Caco-2 (cell line): ENCODE measurements at regions not wholly inside any gene's neighbourhood (a gene's known extent, or its start where the extent isn't known, plus 50 kb on each side); places are given as distances from the start of the nearest gene placed in this dataset.
"Not testable (repeated sequence)": the region's sequence is repeated elsewhere in the genome, so short reads cannot be mapped to it uniquely, and the experiment has no call there.

ENCODE experiments used
- BruUV-seq: library from RNA; stranded (reverse); fragments of 400-500 nt; replicated peaks from 2 replicates; lab custom pipeline; 2021; lab: Mats Ljungman, UMichigan
- CTCF ChIA-PET: fragments of 300-600 bp; sonication (Branson Sonifier 250); formaldehyde crosslinking; loops from one replicate; lab custom pipeline; 2022; ENCODE audit warnings: antibody characterized with exemption; lab: Charles Lee
- POLR2A ChIA-PET: fragments of 300-600 bp; sonication (Branson Sonifier 250); formaldehyde crosslinking; loops from one replicate; lab custom pipeline; 2022; ENCODE audit warnings: antibody characterized with exemption; lab: Charles Lee
- DNase-seq, 2 experiments: peaks; one replicate each; pipeline versions ENCODE4 v3.0.0 to v3.0.0-alpha.2; 2020 to 2022
- H3K27me3 ChIP-seq: replicated peaks from 2 replicates; pipeline ENCODE4 v1.6.0; 2011; ENCODE audit warnings: low read length; ENCODE audit not compliant: control insufficient read depth, insufficient read depth
- H3K36me3 ChIP-seq: 2 replicates; pipeline ENCODE4 v1.5.1; 2011; ENCODE audit warnings: low read length; ENCODE audit not compliant: control insufficient read depth, insufficient read depth
- H3K4me1 ChIP-seq: fragments of 250-450 bp; sonication (Bioruptor Pico); 2 replicates; pipeline ENCODE4 v1.5.1; 2020; ENCODE audit warnings: mild to moderate bottlenecking
- H3K4me3 ChIP-seq: 2 replicates; pipeline ENCODE4 v1.5.1; 2011; ENCODE audit warnings: low read depth, mild to moderate bottlenecking, control low read depth, low read length
- H3K9me3 ChIP-seq: fragments of 250-450 bp; sonication (Bioruptor Pico); 2 replicates; pipeline ENCODE4 v1.5.1; 2020; ENCODE audit warnings: mild to moderate bottlenecking, moderate library complexity
- H3K27ac Mint-ChIP-seq: one replicate; pipeline ENCODE4 v1.8.0; 2022; ENCODE audit warnings: mixed read lengths; ENCODE audit not compliant: unreplicated experiment
- H3K27me3 Mint-ChIP-seq: one replicate; pipeline ENCODE4 v1.8.0; 2022; ENCODE audit warnings: mixed read lengths; ENCODE audit not compliant: insufficient read depth, unreplicated experiment
- H3K36me3 Mint-ChIP-seq: one replicate; pipeline ENCODE4 v1.8.0; 2022; ENCODE audit warnings: mild to moderate bottlenecking, mixed read lengths; ENCODE audit not compliant: insufficient read depth, unreplicated experiment
- H3K4me1 Mint-ChIP-seq: one replicate; pipeline ENCODE4 v1.8.0; 2022; ENCODE audit warnings: low read depth, mixed read lengths; ENCODE audit not compliant: unreplicated experiment
- H3K4me3 Mint-ChIP-seq: one replicate; pipeline ENCODE4 v1.8.0; 2022; ENCODE audit warnings: mild to moderate bottlenecking, moderate library complexity, mixed read lengths; ENCODE audit not compliant: unreplicated experiment
- H3K9me3 Mint-ChIP-seq: one replicate; pipeline ENCODE4 v1.8.0; 2022; ENCODE audit warnings: mixed read lengths; ENCODE audit not compliant: unreplicated experiment
- intact Hi-C: fragments of 100-400 bp; cut with micrococcal nuclease; formaldehyde crosslinking; loops from one replicate; pipeline ENCODE4 v1.10.0; 2022; ENCODE audit not compliant: unreplicated experiment
- TF ChIP-seq, protein P1 (sequence below), 2 experiments: fragments of 200-600 bp in 1 of 2; IDR thresholded peaks; 1 replicate in 1 of 2; 2 replicates in 1 of 2; pipeline versions ENCODE4 v1.5.1 to v1.8.0; 2011 to 2022; ENCODE audit warnings: antibody characterized with exemption in 1 of 2, control low read depth in 1 of 2, inconsistent platforms in 1 of 2, low read depth in 1 of 2, low read length in 1 of 2, mild to moderate bottlenecking in 1 of 2, moderate library complexity in 1 of 2; ENCODE audit not compliant: insufficient read depth in 1 of 2, severe bottlenecking in 1 of 2, unreplicated experiment in 1 of 2

DNA sequence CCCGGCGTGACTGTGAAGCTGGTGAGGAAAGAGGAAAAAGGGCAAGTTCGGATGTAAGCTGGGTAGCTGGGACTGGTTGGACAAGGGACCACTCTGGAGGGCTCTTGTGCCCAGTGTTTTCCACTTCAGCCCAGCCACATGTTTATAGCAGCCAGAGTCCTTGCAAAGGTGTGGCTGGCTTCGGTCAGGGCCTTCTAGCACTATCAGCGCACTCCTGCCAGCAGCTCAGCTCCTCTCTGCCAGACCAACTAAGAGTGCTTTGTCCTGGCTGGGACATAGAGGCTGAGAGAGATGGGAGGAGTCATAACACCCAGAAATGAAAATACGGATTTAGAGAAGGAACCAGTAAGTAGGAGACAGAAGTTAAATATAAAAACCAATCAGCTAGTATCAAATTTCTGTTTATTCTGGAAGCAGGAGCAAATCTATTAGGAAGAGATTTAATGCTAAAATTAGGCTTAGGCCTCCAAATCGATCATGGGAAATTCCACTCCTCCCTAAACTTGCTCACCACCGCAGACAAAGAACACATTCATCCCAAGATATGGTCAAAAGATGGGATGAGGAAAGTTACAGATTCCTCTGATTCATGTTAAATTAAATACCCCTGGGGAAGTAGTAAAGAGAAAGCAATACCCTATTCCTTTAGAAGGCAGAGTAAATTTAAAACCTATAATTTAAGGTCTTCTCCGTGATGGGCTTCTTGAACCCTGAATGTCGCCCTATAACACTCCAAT lies 135.0 kb downstream of the RALA start:
- H3K9me3 ChIP-seq: no peaks in the 10 kb centered on the region
- Mint-ChIP-seq H3K9me3 (peaks cover 22% of the 10 kb centered on the region), H3K4me3 (no peak overlapping the region), H3K36me3 (no peaks in the 10 kb centered on the region), H3K27me3 (no peaks in the 10 kb centered on the region), H3K4me1 (peaks cover 6% of the 10 kb centered on the region), H3K27ac (no peak overlapping the region)
- H3K27me3 ChIP-seq: no peaks in the 10 kb centered on the region
- H3K4me1 ChIP-seq: no peaks in the 10 kb centered on the region
- TF ChIP-seq, protein P1, sequence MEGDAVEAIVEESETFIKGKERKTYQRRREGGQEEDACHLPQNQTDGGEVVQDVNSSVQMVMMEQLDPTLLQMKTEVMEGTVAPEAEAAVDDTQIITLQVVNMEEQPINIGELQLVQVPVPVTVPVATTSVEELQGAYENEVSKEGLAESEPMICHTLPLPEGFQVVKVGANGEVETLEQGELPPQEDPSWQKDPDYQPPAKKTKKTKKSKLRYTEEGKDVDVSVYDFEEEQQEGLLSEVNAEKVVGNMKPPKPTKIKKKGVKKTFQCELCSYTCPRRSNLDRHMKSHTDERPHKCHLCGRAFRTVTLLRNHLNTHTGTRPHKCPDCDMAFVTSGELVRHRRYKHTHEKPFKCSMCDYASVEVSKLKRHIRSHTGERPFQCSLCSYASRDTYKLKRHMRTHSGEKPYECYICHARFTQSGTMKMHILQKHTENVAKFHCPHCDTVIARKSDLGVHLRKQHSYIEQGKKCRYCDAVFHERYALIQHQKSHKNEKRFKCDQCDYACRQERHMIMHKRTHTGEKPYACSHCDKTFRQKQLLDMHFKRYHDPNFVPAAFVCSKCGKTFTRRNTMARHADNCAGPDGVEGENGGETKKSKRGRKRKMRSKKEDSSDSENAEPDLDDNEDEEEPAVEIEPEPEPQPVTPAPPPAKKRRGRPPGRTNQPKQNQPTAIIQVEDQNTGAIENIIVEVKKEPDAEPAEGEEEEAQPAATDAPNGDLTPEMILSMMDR (IDR thresholded peaks at IDR 0.05; ENCODE audit: insufficient read depth in 1 of 2, low read depth in 1 of 2, low read length in 1 of 2, severe bottlenecking in 1 of 2, unreplicated experiment in 1 of 2): no peak
- DNase-seq: no peak
- ChIA-PET CTCF (no interaction called here), POLR2A (no interaction called here)
- intact Hi-C loops: no loop called here
- no peak overlapping the region for H3K4me3 ChIP-seq
- H3K36me3 ChIP-seq: no peaks in the 10 kb centered on the region
- BruUV-seq: no TSS peak

- intact Hi-C loops: no loop called here
- H3K36me3 ChIP-seq: no peaks in the 10 kb centered on the region
- no peaks in the 10 kb centered on the region for H3K4me1 ChIP-seq
- BruUV-seq: no TSS peak
- ChIA-PET CTCF (no interaction called here), POLR2A (no interaction called here)
- H3K9me3 ChIP-seq: no peaks in the 10 kb centered on the region
- no peak overlapping the region for H3K27ac Mint-ChIP-seq
- no peak overlapping the region for H3K4me3 Mint-ChIP-seq
- TF ChIP-seq, protein P1 (IDR thresholded peaks at IDR 0.05; ENCODE audit: insufficient read depth in 1 of 2, low read depth in 1 of 2, low read length in 1 of 2, severe bottlenecking in 1 of 2, unreplicated experiment in 1 of 2): no peak
- no peak overlapping the region for H3K4me3 ChIP-seq
- H3K9me3 Mint-ChIP-seq: peaks cover 20% of the 10 kb centered on the region
- no peaks in the 10 kb centered on the region for H3K27me3 ChIP-seq
- H3K27me3 Mint-ChIP-seq: no peaks in the 10 kb centered on the region
- H3K4me1 Mint-ChIP-seq: no peaks in the 10 kb centered on the region
- no peaks in the 10 kb centered on the region for H3K36me3 Mint-ChIP-seq
- no peak for DNase-seq
Observed at GRCh38 chr7:39761449-39761848, 138.1 kb downstream of the RALA start.

GRCh38 chr7:39762466-39762865 lies 139.1 kb downstream of the RALA start:
- intact Hi-C loops, H3K4me1 ChIP-seq, DNase-seq, H3K27ac Mint-ChIP-seq, CTCF ChIA-PET, H3K36me3 Mint-ChIP-seq, H3K36me3 ChIP-seq, BruUV-seq, POLR2A ChIA-PET, H3K4me1 Mint-ChIP-seq, H3K4me3 Mint-ChIP-seq, H3K27me3 ChIP-seq, H3K4me3 ChIP-seq, H3K9me3 ChIP-seq, H3K9me3 Mint-ChIP-seq, H3K27me3 Mint-ChIP-seq: not testable (repeated sequence)

GRCh38 chr7:39762881-39763280 lies 139.5 kb downstream of the RALA start:
- H3K27me3 ChIP-seq, H3K9me3 ChIP-seq, H3K4me1 ChIP-seq, H3K36me3 ChIP-seq, H3K9me3 Mint-ChIP-seq, POLR2A ChIA-PET, H3K27me3 Mint-ChIP-seq, H3K4me1 Mint-ChIP-seq, H3K4me3 Mint-ChIP-seq, BruUV-seq, DNase-seq, H3K36me3 Mint-ChIP-seq, H3K27ac Mint-ChIP-seq, intact Hi-C loops, H3K4me3 ChIP-seq, CTCF ChIA-PET: not testable (repeated sequence)

DNA sequence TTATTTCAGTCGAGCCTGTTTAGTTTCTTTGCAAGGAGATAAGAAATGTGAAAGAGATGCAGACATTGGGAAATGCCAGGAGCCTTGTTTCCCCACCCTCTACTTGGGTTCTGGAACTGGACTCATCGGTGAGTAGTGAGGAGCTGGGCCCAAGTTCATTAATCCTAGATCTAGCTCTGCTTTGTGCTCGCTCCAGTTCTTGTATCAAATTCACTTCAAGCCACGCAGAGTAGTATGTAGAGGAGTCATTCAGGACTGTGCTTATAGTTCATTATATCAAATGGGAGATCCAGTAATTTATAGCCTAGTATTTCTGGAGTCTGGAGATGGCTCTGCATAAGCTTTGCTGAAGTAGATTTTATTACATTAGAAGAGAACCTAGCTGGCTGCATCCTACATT lies 142.5 kb downstream of the RALA start:
- H3K27ac Mint-ChIP-seq, H3K9me3 Mint-ChIP-seq, H3K4me3 Mint-ChIP-seq, intact Hi-C loops, H3K4me3 ChIP-seq, CTCF ChIA-PET, H3K4me1 ChIP-seq, DNase-seq, H3K27me3 Mint-ChIP-seq, H3K36me3 Mint-ChIP-seq, H3K36me3 ChIP-seq, H3K9me3 ChIP-seq, POLR2A ChIA-PET, H3K27me3 ChIP-seq, BruUV-seq, H3K4me1 Mint-ChIP-seq: not testable (repeated sequence)

GRCh38 chr7:39768439-39768838 lies 145.1 kb downstream of the RALA start:
- DNase-seq, CTCF ChIA-PET, H3K36me3 ChIP-seq, BruUV-seq, H3K9me3 ChIP-seq, H3K27me3 Mint-ChIP-seq, H3K27me3 ChIP-seq, H3K4me1 ChIP-seq, H3K9me3 Mint-ChIP-seq, H3K36me3 Mint-ChIP-seq, H3K4me3 ChIP-seq, H3K27ac Mint-ChIP-seq, H3K4me3 Mint-ChIP-seq, intact Hi-C loops, H3K4me1 Mint-ChIP-seq, POLR2A ChIA-PET: not testable (repeated sequence)
